ENCODE measurements at regions not wholly inside any gene's neighbourhood (a gene's known extent, or its start where the extent isn't known, plus 50 kb on each side); places are given as distances from the start of the nearest gene placed in this dataset.

- Mint-ChIP-seq H3K27ac (no peak overlapping the region), H3K36me3 (no peaks in the 10 kb centered on the region), H3K9me3 (peaks cover 11 to 22% of the 10 kb centered on the region in 2 donors)
- DNase-seq (ENCODE audit: low spot score in 2 of 2) = no peak
- ATAC-seq = no peak
Observed at GRCh38 chr4:33226133-33226532, 2506.0 kb downstream of the PCDH7 start.

- no peaks in the 10 kb centered on the region for H3K36me3 Mint-ChIP-seq
- DNase-seq (ENCODE audit: low spot score in 2 of 2) = no peak
- H3K27ac Mint-ChIP-seq = no peak overlapping the region
- ATAC-seq = no peak
- H3K9me3 Mint-ChIP-seq = peaks cover 10 to 24% of the 10 kb centered on the region in 2 donors
Observed at GRCh38 chr4:33226783-33227182, 2506.6 kb downstream of the PCDH7 start.

GRCh38 chr4:33255094-33255493 lies 2534.9 kb downstream of the PCDH7 start:
- ATAC-seq (no peak), DNase-seq (ENCODE audit: low spot score in 2 of 2) (no peak)
- peaks cover 0 to 7% of the 10 kb centered on the region in 2 donors for H3K36me3 Mint-ChIP-seq
- H3K27ac Mint-ChIP-seq = no peak overlapping the region
- H3K9me3 Mint-ChIP-seq = peaks cover 10 to 12% of the 10 kb centered on the region in 2 donors

GRCh38 chr4:33255507-33255906 lies 2535.3 kb downstream of the PCDH7 start:
- Mint-ChIP-seq H3K36me3 (peaks cover 0 to 6% of the 10 kb centered on the region in 2 donors), H3K27ac (no peak overlapping the region), H3K9me3 (peaks cover 11 to 13% of the 10 kb centered on the region in 2 donors)
- ATAC-seq (no peak), DNase-seq (ENCODE audit: low spot score in 2 of 2) (no peak)

- no peaks in the 10 kb centered on the region for H3K36me3 Mint-ChIP-seq
- ATAC-seq (no peak), DNase-seq (ENCODE audit: low spot score in 2 of 2) (no peak)
- H3K9me3 Mint-ChIP-seq = peaks cover 15 to 31% of the 10 kb centered on the region in 2 donors
- H3K27ac Mint-ChIP-seq = no peak overlapping the region
Observed at GRCh38 chr4:33262824-33263223, 2542.7 kb downstream of the PCDH7 start.

- Mint-ChIP-seq H3K27ac (no peak overlapping the region), H3K9me3 (peaks cover 11 to 19% of the 10 kb centered on the region in 2 donors), H3K36me3 (no peaks in the 10 kb centered on the region)
- ATAC-seq = no peak
- no peak for DNase-seq (ENCODE audit: low spot score in 2 of 2)
Observed at GRCh38 chr4:33268776-33269175, 2548.6 kb downstream of the PCDH7 start.

- Mint-ChIP-seq H3K9me3 (peaks cover 7 to 10% of the 10 kb centered on the region in 2 donors), H3K27ac (no peak overlapping the region), H3K36me3 (no peaks in the 10 kb centered on the region)
- no peak for ATAC-seq
- no peak for DNase-seq (ENCODE audit: low spot score in 2 of 2)
Observed at GRCh38 chr4:33270403-33270802, 2550.2 kb downstream of the PCDH7 start.

- Mint-ChIP-seq H3K27ac (no peak overlapping the region), H3K9me3 (peaks cover 7 to 10% of the 10 kb centered on the region in 2 donors), H3K36me3 (no peaks in the 10 kb centered on the region)
- DNase-seq (ENCODE audit: low spot score in 2 of 2) = no peak
- ATAC-seq = no peak
Observed at GRCh38 chr4:33272722-33273121, 2552.6 kb downstream of the PCDH7 start.

GRCh38 chr4:33283818-33284217 lies 2563.6 kb downstream of the PCDH7 start:
- ATAC-seq (no peak), DNase-seq (ENCODE audit: low spot score in 2 of 2) (no peak)

GRCh38 chr4:33296876-33297455 lies 2576.8 kb downstream of the PCDH7 start:
- Mint-ChIP-seq H3K36me3 (no peaks in the 10 kb centered on the region), H3K9me3 (peaks cover 7 to 16% of the 10 kb centered on the region in 2 donors), H3K27ac (no peak overlapping the region)
- ATAC-seq (no peak), DNase-seq (ENCODE audit: low spot score in 2 of 2) (no peak)

More at GRCh38 chr4:33283818-33284217, 2563.6 kb downstream of the PCDH7 start:
- Mint-ChIP-seq H3K27ac (no peak overlapping the region), H3K9me3 (peaks cover 19 to 29% of the 10 kb centered on the region in 2 donors), H3K36me3 (no peaks in the 10 kb centered on the region)

- no peak for ATAC-seq
- H3K27ac Mint-ChIP-seq = no peak overlapping the region
- H3K36me3 Mint-ChIP-seq = no peaks in the 10 kb centered on the region
- no peak for DNase-seq (ENCODE audit: low spot score in 2 of 2)
- H3K9me3 Mint-ChIP-seq = peaks cover 17 to 18% of the 10 kb centered on the region in 2 donors
Observed at GRCh38 chr4:33302321-33302720, 2582.2 kb downstream of the PCDH7 start.

- ATAC-seq (no peak), DNase-seq (ENCODE audit: low spot score in 2 of 2) (no peak)
- H3K36me3 Mint-ChIP-seq = no peaks in the 10 kb centered on the region
- no peak overlapping the region for H3K27ac Mint-ChIP-seq
- peaks cover 9 to 16% of the 10 kb centered on the region in 2 donors for H3K9me3 Mint-ChIP-seq
Observed at GRCh38 chr4:33306131-33306530, 2586.0 kb downstream of the PCDH7 start.

- no peak for ATAC-seq
- no peaks in the 10 kb centered on the region for H3K36me3 Mint-ChIP-seq
- DNase-seq (ENCODE audit: low spot score in 2 of 2) = no peak
- H3K9me3 Mint-ChIP-seq = peaks cover 18 to 27% of the 10 kb centered on the region in 2 donors
- no peak overlapping the region for H3K27ac Mint-ChIP-seq
Observed at GRCh38 chr4:33316033-33316432, 2595.9 kb downstream of the PCDH7 start.

- H3K27ac Mint-ChIP-seq = no peak overlapping the region
- DNase-seq (ENCODE audit: low spot score in 2 of 2) (no peak), ATAC-seq (no peak)
- no peaks in the 10 kb centered on the region for H3K36me3 Mint-ChIP-seq
- H3K9me3 Mint-ChIP-seq = peaks cover 15 to 25% of the 10 kb centered on the region in 2 donors
Observed at GRCh38 chr4:33316578-33316977, 2596.4 kb downstream of the PCDH7 start.

- DNase-seq (ENCODE audit: low spot score in 2 of 2) = no peak
- peaks cover 0 to 5% of the 10 kb centered on the region in 2 donors for H3K36me3 Mint-ChIP-seq
- H3K9me3 Mint-ChIP-seq = peaks cover 29 to 33% of the 10 kb centered on the region in 2 donors
Observed at GRCh38 chr4:33323393-33323792, 2603.2 kb downstream of the PCDH7 start.

GRCh38 chr4:33334416-33334815 lies 2614.2 kb downstream of the PCDH7 start:
- ATAC-seq = no peak
- peaks cover 22 to 28% of the 10 kb centered on the region in 2 donors for H3K9me3 Mint-ChIP-seq
- H3K36me3 Mint-ChIP-seq = peaks cover 6 to 7% of the 10 kb centered on the region in 2 donors
- DNase-seq (ENCODE audit: low spot score in 2 of 2) = no peak
- H3K27ac Mint-ChIP-seq = no peak overlapping the region

More at GRCh38 chr4:33323393-33323792, 2603.2 kb downstream of the PCDH7 start:
- no peak for ATAC-seq
- H3K27ac Mint-ChIP-seq = no peak overlapping the region

GRCh38 chr4:33339762-33340161 lies 2619.6 kb downstream of the PCDH7 start:
- DNase-seq (ENCODE audit: low spot score in 2 of 2) (no peak), ATAC-seq (no peak)
- no peak overlapping the region for H3K27ac Mint-ChIP-seq
- no peaks in the 10 kb centered on the region for H3K36me3 Mint-ChIP-seq
- H3K9me3 Mint-ChIP-seq = peaks cover 4 to 14% of the 10 kb centered on the region in 2 donors

- no peak for DNase-seq (ENCODE audit: low spot score in 2 of 2)
- Mint-ChIP-seq H3K27ac (no peak overlapping the region), H3K36me3 (no peaks in the 10 kb centered on the region), H3K9me3 (peaks cover 4 to 15% of the 10 kb centered on the region in 2 donors)
- no peak for ATAC-seq
Observed at GRCh38 chr4:33340168-33340567, 2620.0 kb downstream of the PCDH7 start.

Data from activated naive CD4-positive, alpha-beta T cell treated with anti-CD3 and anti-CD28 coated beads, Interleukin-2, amount 50 U/mL, for 72 hours (primary cell).